ENCODE measurements at regions not wholly inside any gene's neighbourhood (a gene's known extent, or its start where the extent isn't known, plus 50 kb on each side); places are given as distances from the start of the nearest gene placed in this dataset.

DNA sequence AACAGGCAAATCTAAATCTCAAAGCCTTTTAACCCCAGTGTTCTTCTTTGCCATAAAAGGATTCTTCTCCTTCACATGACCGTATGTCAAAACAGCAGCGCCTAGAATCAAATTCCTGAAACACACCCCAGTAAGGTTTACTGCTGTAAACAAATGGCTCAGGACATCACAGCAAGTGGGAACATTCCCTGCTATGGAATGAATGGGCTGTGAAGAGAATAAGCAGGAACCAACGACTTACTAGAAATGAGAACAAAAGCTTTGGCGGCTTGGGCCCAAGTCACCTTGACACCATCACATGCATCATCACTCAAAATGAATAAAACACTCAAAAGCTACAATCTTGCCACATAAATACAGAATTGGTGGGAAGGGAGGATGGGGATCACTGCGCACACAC, 80.4 kb upstream of the SPATA13 start:
- no peak for TF ChIP-seq CTCF (IDR thresholded peaks at IDR 0.05)
- H3K4me3 ChIP-seq: no peak overlapping the region
- peaks cover 0 to 1% of the 10 kb centered on the region in 2 donors for H3K4me1 ChIP-seq
- no peaks in the 10 kb centered on the region for H3K27me3 ChIP-seq
- H3K9me3 ChIP-seq: no peaks in the 10 kb centered on the region
- H3K36me3 ChIP-seq: no peaks in the 10 kb centered on the region
- no peak overlapping the region for H3K27ac ChIP-seq
- peak; percentile 21 for DNase-seq (ENCODE audit: low spot score)

DNA sequence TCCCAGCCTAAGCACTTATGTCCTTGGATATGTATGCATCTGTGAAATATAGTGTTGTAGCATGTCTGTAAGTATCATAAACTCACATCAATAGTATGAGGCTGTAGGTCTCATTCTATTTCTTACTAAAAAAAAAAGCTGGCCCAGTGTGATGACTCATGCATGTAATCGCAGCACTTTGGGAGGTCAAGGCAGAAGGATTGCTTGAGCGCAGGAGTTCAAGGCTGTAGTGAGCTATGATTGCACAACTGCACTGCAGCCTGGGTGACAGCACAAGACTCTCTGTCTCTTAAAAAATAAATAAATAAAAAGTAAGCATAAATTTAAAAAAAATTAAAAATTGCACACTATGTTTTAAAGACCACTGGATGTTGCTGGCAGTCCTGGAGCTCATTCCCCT, 79.1 kb upstream of the SPATA13 start:
- no peak for DNase-seq (ENCODE audit: low spot score)
- H3K36me3 ChIP-seq: no peaks in the 10 kb centered on the region
- no peak overlapping the region for H3K4me3 ChIP-seq
- no peaks in the 10 kb centered on the region for H3K4me1 ChIP-seq
- H3K27me3 ChIP-seq: no peaks in the 10 kb centered on the region
- no peak overlapping the region for H3K27ac ChIP-seq
- no peaks in the 10 kb centered on the region for H3K9me3 ChIP-seq
- no peak for TF ChIP-seq CTCF (IDR thresholded peaks at IDR 0.05)

GRCh38 chr13:24083141-24083540, 77.4 kb upstream of the SPATA13 start:
- Histone ChIP-seq H3K36me3 (no peaks in the 10 kb centered on the region), H3K4me1 (peaks cover 0 to 8% of the 10 kb centered on the region in 2 donors), H3K27me3 (no peaks in the 10 kb centered on the region), H3K27ac (no peak overlapping the region), H3K9me3 (no peaks in the 10 kb centered on the region), H3K4me3 (no peak overlapping the region)
- TF ChIP-seq CTCF (IDR thresholded peaks at IDR 0.05): no peak
- peak; percentile 56 for DNase-seq (ENCODE audit: low spot score)

DNA sequence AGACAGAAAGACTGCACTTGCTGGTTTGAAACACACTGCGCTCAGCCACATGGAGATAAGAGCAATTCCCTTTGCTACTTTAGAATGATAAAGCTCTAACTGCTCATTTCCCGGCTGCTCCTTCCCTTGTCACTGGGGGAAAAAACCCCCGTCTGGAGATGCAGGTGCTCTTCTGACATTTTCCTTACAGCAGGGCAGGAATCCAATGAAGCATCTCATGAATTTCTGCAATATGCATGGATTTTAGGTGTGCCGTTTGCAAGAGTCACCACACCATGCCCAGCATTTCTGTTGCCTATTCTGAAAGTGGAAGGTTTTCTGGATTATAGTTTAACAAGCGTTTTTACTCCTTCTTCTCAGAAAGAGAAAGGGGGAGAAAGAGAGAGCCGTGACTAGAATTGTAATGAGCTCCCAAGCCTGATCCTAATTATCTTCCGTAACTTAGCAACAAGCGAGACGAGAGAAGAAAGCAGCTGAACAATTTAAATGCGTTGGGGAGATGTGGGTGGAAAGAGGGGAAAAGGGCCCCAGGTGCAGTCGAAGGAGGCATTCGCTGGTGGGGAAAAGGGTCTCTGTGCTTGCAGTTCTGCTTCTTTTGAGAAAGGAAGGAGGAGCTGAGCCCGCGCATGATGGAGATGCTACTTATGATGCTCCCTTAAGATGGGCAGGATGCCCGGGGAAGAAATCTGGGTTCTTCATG, 76.6 kb upstream of the SPATA13 start:
- no peaks in the 10 kb centered on the region for H3K9me3 ChIP-seq
- H3K4me1 ChIP-seq: peaks cover 0 to 10% of the 10 kb centered on the region in 2 donors
- H3K27ac ChIP-seq: no peak overlapping the region
- H3K36me3 ChIP-seq: no peaks in the 10 kb centered on the region
- TF ChIP-seq CTCF (IDR thresholded peaks at IDR 0.05): no peak
- DNase-seq (ENCODE audit: low spot score): peak; percentile 50
- H3K4me3 ChIP-seq: no peak overlapping the region
- no peaks in the 10 kb centered on the region for H3K27me3 ChIP-seq

GRCh38 chr13:24085662-24086061, 74.9 kb upstream of the SPATA13 start:
- DNase-seq (ENCODE audit: low spot score): peak; percentile 30
- no peak for TF ChIP-seq CTCF (IDR thresholded peaks at IDR 0.05)
- peaks cover 0 to 10% of the 10 kb centered on the region in 2 donors for H3K4me1 ChIP-seq
- no peak overlapping the region for H3K27ac ChIP-seq
- no peaks in the 10 kb centered on the region for H3K27me3 ChIP-seq
- no peak overlapping the region for H3K4me3 ChIP-seq
- no peaks in the 10 kb centered on the region for H3K36me3 ChIP-seq
- H3K9me3 ChIP-seq: no peaks in the 10 kb centered on the region

GRCh38 chr13:24086642-24087041, 73.9 kb upstream of the SPATA13 start:
- no peak overlapping the region for H3K27ac ChIP-seq
- H3K4me3 ChIP-seq: no peak overlapping the region
- H3K27me3 ChIP-seq: no peaks in the 10 kb centered on the region
- no peaks in the 10 kb centered on the region for H3K36me3 ChIP-seq
- DNase-seq (ENCODE audit: low spot score): no peak
- no peak for TF ChIP-seq CTCF (IDR thresholded peaks at IDR 0.05)
- peaks cover 0 to 18% of the 10 kb centered on the region in 2 donors for H3K4me1 ChIP-seq
- no peaks in the 10 kb centered on the region for H3K9me3 ChIP-seq

Measured in right atrium auricular region (tissue), 2 donors.